Fibroblast of the conjunctiva (primary cell): ENCODE measurements at regions not wholly inside any gene's neighbourhood (a gene's known extent, or its start where the extent isn't known, plus 50 kb on each side); places are given as distances from the start of the nearest gene placed in this dataset.
"Not testable (repeated sequence)": the region's sequence is repeated elsewhere in the genome, so short reads cannot be mapped to it uniquely, and the experiment has no call there.

Experiments used
- DNase-seq: peaks from one replicate; pipeline ENCODE4 v3.0.0-alpha.2; 2010; ENCODE audit warnings: low read depth

DNA sequence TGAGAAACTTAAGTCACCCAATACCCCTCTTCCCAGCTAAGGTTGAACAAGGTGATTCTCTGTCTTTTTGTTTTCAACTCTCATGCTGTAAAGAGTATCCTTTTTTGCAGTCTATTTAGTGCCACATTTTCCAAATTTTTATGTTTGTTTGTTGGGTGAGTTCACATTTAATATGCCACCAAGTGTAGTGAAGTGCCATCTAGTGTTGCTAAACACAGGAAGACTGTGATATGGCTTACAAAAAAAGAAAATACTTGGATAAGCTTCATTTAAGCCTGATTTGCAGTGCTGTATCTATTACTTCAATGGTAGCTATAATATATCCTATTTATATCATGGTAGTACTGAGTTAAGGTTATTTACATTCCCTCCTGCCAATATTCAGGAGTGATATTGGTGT is 319.2 kb upstream of the CHORDC1 start:
- DNase-seq = no peak

DNA sequence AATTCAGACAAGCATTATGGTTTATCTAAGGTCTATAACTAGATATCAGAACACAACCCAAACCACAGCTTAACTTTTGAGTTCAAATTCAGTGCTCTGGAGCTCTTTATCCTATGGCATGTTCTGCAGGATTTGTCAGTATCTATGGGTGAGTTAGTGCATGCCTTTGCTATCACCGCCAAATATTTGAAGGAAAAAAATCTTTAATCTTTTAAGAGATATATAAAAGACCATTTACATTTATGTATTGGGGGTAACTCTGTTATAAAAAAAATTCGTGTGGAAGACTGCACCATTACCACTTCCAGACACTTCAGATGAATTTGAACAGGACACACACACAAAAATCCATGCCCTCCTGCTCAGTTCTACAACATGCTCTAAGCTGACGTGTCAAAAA is 313.5 kb upstream of the CHORDC1 start:
- DNase-seq = no peak

DNA sequence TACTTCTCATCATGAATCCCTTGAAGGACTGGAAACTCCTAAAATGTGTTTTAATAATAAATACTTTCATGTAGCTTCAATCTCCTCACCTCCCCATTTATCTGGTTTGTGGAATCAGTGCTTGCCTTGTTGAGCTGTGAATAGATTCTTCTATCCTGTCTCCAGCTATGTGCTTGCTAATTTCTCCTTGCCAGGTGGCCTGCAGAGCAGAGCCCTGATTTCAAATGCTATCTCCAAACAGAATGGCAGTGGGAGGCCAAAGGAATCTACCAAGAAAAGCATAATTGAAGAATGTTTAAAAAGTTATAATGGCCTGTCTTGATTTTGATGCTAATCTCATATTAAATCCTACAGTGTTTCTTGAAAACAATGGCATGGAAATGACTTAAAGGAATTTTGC is 309.3 kb upstream of the CHORDC1 start:
- no peak for DNase-seq

DNA sequence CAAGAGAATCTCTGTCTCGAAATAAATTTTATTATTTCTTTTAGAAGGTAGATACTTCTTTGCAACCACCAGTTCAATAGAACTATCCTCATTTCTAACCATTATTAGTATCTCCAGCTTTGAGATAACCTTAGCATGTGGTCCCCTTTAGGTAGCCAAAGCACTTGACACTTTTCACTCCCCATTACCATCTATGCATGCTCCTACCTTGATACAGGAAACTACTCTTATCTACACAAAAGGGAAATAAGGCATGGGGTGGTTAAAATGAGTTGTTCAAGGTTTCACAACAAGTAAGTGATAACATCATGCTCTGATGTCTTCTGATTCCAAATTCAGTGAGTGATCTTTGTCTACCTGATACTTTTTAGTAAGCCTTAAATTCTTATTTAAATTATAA is 308.2 kb upstream of the CHORDC1 start:
- no peak for DNase-seq

DNA sequence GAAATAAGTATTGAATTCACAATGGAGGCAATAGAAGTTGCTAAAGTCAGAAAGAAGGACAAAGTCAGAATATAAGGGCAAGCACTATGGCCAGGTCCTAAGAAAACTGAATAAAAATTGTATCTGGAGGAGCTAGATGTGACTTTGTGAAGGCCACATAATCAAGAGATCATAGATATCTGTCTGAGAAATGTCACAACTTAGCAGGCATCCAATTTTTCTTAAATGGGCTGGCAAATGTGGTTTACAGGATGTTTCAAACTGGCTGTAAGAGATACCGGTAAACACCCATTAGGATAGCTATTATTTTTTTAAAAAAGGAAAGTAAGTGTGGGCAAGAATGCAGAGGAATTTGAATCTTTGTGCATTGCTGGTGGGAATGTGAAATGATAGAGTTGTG is 303.1 kb upstream of the CHORDC1 start:
- no peak for DNase-seq

DNA sequence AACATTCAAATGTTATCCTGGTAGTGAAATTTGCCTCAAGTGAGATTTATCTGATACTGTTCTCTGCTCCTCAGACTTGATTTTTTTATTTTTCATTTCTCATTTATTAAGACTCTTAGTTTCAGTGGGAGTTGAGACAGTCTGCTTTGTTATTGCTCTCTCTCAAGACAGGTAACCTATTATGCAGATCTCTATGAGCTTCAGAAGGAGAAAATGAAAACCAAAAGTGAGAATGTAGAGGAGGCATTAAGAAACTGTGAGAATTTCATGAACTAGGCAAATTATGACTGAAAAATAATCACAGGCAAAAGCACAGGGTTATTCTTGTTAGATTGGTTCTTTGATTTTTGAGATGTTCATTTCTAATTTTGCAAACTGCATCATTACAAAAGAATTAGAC is 290.0 kb upstream of the CHORDC1 start:
- DNase-seq = no peak

DNA sequence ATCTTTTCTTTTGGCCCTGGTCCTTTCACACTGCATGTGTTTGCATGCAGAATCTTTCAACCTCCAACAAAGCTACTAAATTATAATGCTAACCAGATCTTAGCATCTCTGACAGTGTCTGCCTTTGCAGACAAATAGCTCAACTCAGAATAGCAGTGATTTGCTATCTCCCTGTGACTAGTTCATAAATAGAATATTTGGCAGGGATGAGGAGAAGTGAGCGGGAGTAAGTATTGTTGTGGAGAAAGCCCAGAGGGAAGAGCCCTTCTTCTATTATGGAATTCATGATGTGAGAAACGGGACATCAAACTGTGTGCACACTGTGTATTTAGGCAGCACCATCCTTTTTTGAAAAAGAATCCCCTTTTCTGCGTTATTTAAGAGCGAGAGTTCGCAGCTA is 288.0 kb upstream of the CHORDC1 start:
- no peak for DNase-seq

DNA sequence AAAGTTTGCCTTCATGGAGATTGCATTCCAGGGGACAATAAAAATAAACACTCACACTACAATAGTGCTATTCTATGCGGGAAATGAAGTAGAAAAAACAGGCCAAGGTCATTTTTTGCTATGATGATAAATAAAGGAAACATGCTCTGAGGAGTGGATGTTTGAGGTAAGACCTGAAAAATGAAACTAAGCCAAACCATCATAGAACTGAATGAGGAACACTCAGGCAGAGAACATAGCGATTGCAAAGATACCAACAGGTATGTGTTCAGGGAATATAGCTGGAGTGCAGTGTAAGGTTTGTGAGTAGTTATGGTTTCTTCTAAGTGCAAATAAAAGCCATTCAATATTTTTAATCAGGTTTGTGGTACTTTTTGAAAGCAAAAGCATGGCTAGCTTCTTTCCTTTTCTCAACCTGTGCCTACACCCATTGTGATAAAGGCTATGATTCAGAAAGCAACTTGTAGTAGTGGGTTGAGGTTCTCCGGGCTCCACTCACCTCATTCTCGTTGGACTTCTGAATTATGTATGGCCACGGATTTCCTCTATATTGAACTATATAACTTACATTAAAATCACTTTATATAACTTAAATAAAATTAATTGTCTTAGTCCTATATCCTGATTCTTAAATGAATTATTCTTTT is 278.2 kb upstream of the CHORDC1 start:
- no peak for DNase-seq

DNA sequence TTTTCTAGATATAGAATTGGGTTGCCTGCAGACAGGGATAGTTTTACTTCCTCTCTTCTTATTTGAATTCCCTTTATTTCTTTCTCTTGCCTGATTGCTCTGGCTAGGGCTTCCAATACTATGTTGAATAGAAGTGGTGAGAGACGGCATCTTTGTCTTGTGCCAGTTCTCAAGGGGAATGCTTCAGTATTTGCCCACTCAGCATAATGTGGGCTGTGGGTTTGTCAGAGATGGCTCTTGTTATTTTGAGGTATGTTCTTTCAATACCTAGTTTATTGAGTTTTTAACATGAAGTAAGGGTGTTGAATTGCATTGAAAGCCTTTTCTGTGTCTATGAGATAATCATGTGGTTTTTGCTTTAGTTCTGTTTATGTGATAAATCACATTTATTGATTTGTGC is 273.9 kb upstream of the CHORDC1 start:
- DNase-seq = no peak

DNA sequence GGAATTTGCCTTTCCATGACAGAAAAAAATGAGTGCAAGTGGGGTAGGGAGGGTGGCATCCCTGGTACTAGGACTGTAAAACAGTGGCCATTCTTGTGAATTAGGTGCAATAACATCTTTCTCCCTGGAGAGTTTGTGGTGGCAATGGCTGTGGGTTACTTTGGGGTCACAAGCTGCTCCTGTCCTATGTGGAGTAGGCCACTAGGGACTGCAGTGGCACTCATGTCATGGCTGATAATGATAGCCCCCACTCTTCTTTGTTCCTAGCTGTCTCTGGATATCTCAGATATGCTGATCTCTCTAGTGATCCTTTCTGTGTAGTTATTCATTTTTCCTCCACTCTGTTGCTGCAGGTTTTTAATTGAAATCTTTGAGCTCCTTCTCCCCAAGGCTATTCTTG is 270.5 kb upstream of the CHORDC1 start:
- DNase-seq = no peak

DNA sequence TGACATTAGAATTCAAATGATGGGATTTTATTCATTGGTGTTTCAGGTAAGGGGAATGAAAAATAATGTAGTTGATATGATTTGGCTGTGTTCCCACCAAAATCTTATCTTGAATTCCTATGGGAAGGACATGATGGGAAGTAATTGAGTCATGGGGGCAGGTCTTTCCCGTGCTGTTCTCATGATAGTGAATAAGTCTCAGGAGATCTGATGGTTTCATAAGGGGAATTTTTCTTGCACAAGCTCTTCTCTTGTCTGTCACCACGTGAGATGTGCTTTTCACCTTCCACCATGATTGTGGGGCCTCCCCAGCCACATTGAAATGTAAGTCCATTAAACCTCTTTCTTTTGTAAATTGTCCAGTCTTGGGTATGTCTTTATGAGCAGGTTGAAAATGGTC is 268.6 kb upstream of the CHORDC1 start:
- DNase-seq = no peak

DNA sequence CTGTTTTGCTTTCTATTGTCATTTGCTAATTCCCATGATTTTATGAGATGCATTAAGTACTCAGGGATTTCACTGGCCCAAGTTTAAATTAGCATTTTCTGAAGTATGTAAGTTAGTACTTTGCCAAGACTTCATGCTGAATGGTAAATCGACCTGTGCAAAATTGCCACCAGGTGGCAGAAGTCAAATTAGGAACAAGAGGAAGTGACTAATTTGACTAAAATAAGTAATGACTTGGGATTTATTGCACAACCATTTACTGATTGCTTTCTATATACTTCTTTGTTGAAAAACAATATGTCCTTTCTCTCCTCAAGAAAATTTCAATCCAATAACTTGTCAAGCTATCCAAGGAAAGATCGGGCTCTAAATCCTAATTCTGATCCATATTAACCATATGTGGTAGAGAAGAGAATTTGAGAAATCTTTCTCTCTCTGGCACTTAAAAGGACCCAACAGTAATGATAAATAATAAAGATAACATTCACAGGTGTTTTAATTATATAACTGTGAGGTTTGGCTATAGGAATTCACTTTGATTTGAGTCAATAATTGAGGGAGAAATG is 253.7 kb upstream of the CHORDC1 start:
- DNase-seq = peak; percentile 3

DNA sequence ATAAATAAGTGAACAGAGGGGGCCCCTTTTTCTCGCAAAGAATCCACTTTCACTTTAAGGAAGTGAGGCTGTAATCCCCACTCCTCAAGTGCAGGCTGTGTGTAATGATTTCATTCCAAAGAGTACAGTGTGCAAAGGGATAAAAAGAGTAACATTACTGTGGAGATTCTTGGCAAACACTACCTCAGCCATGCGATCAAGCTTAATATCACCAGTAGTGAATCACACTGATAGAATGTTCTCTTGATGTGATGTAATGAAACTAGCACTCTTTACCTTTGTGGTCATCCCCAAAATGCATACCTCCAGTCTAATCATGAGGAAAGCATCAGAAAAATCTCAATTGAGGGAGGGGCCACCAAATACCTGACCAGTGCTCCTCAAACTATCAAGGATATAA is 246.1 kb upstream of the CHORDC1 start:
- DNase-seq = no peak

DNA sequence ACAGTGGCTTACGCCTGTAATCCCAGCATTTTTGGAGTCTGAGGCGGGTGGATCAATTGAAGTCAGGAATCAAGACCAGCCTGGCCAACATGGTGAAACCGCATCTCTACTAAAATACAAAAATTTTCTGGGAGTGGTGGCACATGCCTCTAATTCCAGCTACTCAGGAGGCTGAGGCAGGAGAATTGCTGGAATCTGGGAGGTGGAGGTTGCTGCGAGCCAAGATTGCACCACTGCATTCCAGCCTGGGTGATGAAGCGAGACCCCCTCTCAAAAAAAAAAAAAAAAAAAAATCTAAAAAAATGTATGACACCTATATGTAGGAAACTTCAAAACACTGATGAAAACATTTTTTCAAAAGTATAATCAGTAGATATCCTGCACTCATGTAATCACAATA is 242.7 kb upstream of the CHORDC1 start:
- no peak for DNase-seq

DNA sequence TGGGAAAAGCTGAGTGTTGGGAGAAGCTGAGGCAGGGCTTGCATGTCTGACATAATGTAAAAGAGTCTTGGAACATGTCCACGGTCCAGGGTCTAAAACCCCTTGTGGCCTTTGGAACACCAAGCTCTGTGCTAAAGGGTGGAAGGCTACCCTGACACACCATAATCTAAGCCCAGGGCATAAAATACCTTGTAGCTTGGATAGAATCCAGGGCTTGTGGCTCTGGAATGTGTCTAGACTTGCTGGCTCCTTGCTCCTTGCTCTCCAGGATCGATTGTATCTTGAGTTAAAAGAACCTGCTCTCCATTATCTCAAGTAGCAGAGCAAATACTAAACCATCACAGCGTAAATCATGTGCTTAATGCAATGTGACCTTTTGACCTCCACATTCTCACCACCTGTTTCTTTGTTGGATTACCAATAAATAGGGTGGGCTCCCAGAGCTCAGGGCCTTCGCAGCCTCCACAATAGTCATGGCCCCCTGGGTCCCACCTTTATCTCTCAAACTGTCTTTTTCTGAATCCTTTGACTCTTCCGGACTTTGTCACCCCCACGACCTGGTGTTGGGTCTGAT is 232.6 kb upstream of the CHORDC1 start:
- DNase-seq = not testable (repeated sequence)

DNA sequence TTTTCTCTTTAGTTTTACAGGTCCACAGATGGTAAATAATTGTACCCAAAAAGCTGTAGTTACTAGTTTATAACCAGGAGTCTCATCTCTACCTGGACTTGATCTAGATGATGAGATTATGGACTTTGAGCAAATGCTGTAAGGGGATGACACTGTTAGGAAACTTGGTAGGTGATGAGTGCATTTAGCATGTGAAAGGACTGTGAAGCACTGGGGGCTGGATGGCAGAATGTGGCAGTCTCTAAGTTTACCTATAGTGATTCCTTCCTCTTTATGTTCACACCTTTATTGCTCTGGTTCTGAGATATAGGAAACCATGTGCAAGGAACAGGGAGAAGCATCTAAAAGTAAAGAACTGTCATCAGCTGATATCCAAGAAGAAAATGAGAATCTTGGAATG is 230.7 kb upstream of the CHORDC1 start:
- no peak for DNase-seq

DNA sequence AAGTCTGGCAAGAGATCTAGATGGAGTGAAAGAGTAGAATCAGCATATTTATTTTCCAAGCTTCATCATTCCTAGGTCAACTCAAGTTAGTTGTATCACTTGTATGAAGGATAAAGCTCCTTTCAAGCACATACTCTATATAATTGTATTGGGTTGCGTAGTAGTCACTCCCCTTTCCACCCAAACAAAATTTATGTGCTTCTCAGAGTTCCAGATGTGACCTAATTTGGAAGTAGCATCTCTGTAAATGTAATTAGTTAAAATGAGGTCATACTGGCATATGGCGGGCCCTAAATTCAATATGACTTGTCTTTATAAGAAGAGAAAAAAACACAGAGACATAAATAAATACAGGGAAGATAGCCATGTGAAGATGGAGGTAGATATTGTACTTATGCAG is 226.8 kb upstream of the CHORDC1 start:
- DNase-seq = no peak

DNA sequence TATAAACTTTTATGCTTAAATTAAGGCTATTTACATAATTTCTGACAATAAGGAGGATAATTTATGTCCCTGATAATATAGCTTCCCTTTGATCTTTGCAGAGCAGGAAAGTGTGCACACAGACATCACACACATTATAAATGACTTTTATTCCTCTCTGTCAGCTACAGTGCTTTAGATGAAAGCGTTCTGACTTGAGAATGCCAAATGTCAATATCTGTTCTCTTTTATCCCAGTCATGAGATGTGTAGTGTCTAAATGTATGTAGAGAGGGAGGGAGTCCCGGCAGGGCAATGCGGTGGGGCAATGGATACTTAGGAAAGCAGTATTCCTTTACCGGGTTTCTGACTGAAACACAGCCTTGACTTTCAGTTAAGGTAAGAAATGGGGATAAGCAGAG is 225.4 kb upstream of the CHORDC1 start:
- DNase-seq = no peak

DNA sequence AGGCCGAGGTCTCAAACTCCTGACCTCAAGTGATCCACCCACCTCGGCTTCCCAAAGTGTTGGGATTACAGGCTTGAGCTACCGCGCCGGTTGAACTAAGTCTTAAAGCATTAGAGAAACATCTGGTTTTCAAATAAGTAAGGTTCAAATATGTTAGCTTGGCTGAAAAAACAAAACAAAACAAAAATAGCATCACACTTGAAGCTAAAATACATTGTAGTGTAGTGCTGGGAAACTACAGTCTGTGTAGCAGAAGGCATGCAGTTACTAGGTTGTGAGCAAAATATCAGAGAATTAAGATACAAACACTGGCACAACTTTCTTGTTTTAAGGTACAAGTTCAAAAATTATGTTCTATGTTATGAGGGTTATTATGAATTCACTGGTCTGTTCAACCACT is 224.8 kb upstream of the CHORDC1 start:
- no peak for DNase-seq

DNA sequence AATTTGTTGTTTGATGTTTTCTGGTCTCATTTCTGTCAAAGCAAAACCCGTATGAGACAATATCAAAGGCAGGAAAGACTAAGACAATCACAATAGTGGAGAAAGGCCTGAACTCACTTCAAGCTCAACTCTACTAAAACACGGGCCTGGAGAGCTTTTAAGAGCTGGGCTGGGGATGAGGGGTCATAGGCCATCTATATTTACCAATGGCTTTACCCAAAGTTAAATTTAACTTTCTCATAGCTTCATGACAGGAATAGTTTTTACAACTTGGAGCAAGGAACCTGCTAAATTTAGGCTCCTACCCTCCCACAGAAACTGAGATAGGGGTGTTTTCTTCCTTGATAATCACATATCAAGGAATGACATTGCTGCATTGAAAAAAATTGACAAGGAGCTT is 223.4 kb upstream of the CHORDC1 start:
- DNase-seq = no peak

DNA sequence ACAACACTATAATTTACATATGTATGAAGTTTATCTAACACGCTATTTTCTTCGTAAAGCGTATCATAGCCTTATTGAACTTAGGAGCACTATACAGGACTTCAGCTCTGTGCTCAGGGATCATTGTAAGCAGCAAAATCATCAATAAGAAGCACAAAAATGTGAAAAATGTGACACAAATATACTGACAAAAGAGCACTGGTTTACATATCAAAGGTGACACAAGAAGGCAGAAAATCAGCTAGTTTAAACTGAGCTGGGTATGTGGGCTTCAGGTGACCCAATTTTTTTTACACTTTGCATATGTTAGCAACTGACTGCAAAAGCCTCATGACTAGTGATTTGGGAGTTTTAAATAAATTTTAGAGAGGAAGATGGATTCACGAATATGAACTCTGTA is 215.2 kb upstream of the CHORDC1 start:
- no peak for DNase-seq

DNA sequence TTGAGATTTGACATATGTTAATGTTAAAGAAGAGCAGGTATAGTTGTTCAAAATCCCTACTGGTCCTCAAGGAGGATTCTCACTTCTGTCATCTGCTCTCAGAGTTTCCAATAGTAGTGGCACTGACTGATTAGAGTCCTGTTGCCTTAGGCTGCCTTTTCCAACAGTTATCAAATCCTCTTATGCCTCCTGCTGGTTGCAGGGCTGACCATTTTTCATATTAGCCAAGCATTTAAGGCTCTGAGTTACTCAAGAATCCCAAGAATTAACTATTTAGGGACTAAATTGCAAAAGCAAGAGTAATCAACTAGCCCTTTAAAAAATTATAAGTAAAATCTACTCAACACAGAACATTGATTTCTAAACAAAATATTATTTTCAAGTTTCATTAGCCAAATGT is 212.0 kb upstream of the CHORDC1 start:
- no peak for DNase-seq

DNA sequence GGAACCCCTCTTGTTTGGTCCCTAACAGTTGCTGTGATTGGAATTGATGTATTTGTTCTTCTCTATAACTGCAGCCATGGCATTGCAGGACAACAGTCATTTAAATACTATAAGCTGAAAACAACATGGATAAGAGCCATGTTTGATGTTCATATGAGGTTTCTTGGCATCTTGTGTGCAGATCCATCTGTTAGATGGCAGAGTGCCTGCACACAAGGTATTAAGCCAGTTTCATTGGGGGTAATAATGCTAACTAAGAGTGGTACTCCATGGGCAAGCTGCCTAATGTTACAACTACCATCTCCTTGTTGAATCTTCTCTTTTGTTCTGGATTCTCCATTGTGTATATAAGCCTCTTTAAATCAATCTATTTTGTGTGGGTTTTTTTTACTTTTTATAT is 206.0 kb upstream of the CHORDC1 start:
- no peak for DNase-seq

DNA sequence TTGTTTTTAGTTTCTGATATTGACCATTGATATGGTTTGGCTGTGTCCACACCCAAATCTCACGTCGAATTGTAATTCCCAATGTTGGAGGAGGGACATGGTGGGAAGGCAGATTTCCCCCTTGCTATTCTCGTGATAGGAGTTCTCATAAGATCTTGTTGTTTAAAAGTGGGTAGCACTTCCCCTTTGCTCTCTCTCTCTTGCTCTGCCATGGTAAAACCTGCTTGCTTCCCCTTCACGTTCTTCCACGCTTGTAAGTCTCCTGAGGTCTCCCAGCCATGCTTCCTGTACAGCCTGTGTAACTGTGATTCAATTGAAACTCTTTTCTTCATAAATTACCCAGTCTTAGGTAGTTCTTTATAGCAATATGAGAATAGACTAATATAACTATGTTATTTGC is 203.6 kb upstream of the CHORDC1 start:
- DNase-seq = no peak
